ENCODE measurements at regions not wholly inside any gene's neighbourhood (a gene's known extent, or its start where the extent isn't known, plus 50 kb on each side); places are given as distances from the start of the nearest gene placed in this dataset.

- Histone ChIP-seq H3K27ac (ENCODE audit: insufficient read length, low read depth, low read length) (no peak overlapping the region), H3K4me2 (ENCODE audit: insufficient read depth, insufficient read length, low read length) (no peak overlapping the region), H3K23ac (ENCODE audit: insufficient read length, low read depth, low read length) (no peak overlapping the region), H4K20me1 (ENCODE audit: control insufficient read depth, insufficient read depth, insufficient read length) (no peaks in the 10 kb centered on the region), H4K5ac (ENCODE audit: insufficient read length, low read depth, low read length) (no peak overlapping the region), H2BK12ac (ENCODE audit: insufficient read length, low read depth, low read length) (no peak overlapping the region), H2AFZ (ENCODE audit: low read length) (no peak overlapping the region), H4K91ac (ENCODE audit: insufficient read length, low read depth, low read length) (no peak overlapping the region), H2BK5ac (ENCODE audit: insufficient read length, low read length) (no peak overlapping the region), H3K79me2 (ENCODE audit: insufficient read depth, low read length) (no peaks in the 10 kb centered on the region), H3K27me3 (ENCODE audit: insufficient read depth, low read length) (no peaks in the 10 kb centered on the region), H3K18ac (ENCODE audit: insufficient read length, low read depth, low read length) (no peak overlapping the region), H3K79me1 (ENCODE audit: insufficient read depth, low read depth, low read length, poor library complexity, severe bottlenecking) (no peaks in the 10 kb centered on the region), H3T11ph (ENCODE audit: low read length) (no peak overlapping the region), H2BK20ac (ENCODE audit: low read depth, low read length, poor library complexity, severe bottlenecking) (no peak overlapping the region), H2BK120ac (ENCODE audit: low read depth, low read length, poor library complexity, severe bottlenecking) (no peak overlapping the region), H3K56ac (ENCODE audit: insufficient read length, low read depth, low read length) (no peak overlapping the region), H3K23me2 (ENCODE audit: insufficient read length, low read depth, low read length, poor library complexity, severe bottlenecking) (no peaks in the 10 kb centered on the region), H4K8ac (replicated peaks; ENCODE audit: insufficient read length, low read depth, low read length) (no peak overlapping the region), H3K9ac (ENCODE audit: extremely low read depth, insufficient read length, low read length) (no peak overlapping the region), H3K9me3 (ENCODE audit: control insufficient read depth, low read depth, low read length) (no peaks in the 10 kb centered on the region), H2BK15ac (ENCODE audit: low read depth, low read length) (no peak overlapping the region), H3K4ac (ENCODE audit: low read depth, low read length) (no peak overlapping the region), H2AK5ac (ENCODE audit: insufficient read length, low read length) (no peak overlapping the region), H3K4me1 (ENCODE audit: insufficient read depth, low read length) (no peaks in the 10 kb centered on the region), H3K14ac (ENCODE audit: insufficient read depth, low read length) (no peak overlapping the region)
- no peak for TF ChIP-seq CTCF (conservative IDR thresholded peaks at IDR 0.05)
- H3K9me3 Mint-ChIP-seq, result no peaks in the 10 kb centered on the region
- WGBS (ENCODE audit: extremely low coverage, insufficient read length, low lambda C conversion rate), result no CpG with 5 or more reads among the region's 7 CpGs
- H3K4me3 Mint-ChIP-seq, result no peak overlapping the region
- no peaks in the 10 kb centered on the region for H3K36me3 Mint-ChIP-seq (ENCODE audit: insufficient read depth in 1 of 3, low read depth in 3 of 3)
- H3K27me3 Mint-ChIP-seq (ENCODE audit: low read depth), result peaks cover 6% of the 10 kb centered on the region; the same call in 1 of the 2 replicates
- H3K27ac Mint-ChIP-seq, result no peak overlapping the region
- H3K4me1 Mint-ChIP-seq, result peaks cover 10 to 11% of the 10 kb centered on the region in 2 experiments
- no peak for DNase-seq
Observed at GRCh38 chr5:73374520-73375190, 73.9 kb downstream of the FOXD1 start.

Data from H9 (cell line).